ENCODE measurements at regions not wholly inside any gene's neighbourhood (a gene's known extent, or its start where the extent isn't known, plus 50 kb on each side); places are given as distances from the start of the nearest gene placed in this dataset.

GRCh38 chr1:57916041-57916440 lies 492.2 kb upstream of the DAB1 start:
- Histone ChIP-seq H3K4me3 (ENCODE audit: low read length) (no peak overlapping the region), H3K79me2 (ENCODE audit: low read length) (no peaks in the 10 kb centered on the region), H3K4me2 (ENCODE audit: low read length) (no peak overlapping the region), H3F3A (ENCODE audit: low read length, unreplicated experiment) (no peaks in the 10 kb centered on the region), H3K4me1 (ENCODE audit: insufficient read depth, low read length) (no peaks in the 10 kb centered on the region), H3K9me3 (ENCODE audit: low read length) (no peaks in the 10 kb centered on the region), H3K27ac (ENCODE audit: low read length) (no peak overlapping the region), H4K20me1 (ENCODE audit: low read length) (no peaks in the 10 kb centered on the region), H3K27me3 (ENCODE audit: low read length) (no peaks in the 10 kb centered on the region), H2AFZ (ENCODE audit: low read length) (no peak overlapping the region), H3K36me3 (ENCODE audit: low read depth, low read length) (no peaks in the 10 kb centered on the region), H3K9me2 (replicated peaks; ENCODE audit: low read length) (no peaks in the 10 kb centered on the region), H3K9ac (ENCODE audit: low read length) (no peak overlapping the region)
- TF ChIP-seq EZH2 (IDR thresholded peaks at IDR 0.05; ENCODE audit: low read length, unreplicated experiment) (no peak), EZH2phosphoT487 (IDR thresholded peaks at IDR 0.05; ENCODE audit: borderline replicate concordance, low read length) (no peak), CTCF (conservative IDR thresholded peaks at IDR 0.05; ENCODE audit: low read depth, low read length) (no peak)
- ATAC-seq (no peak), DNase-seq (no peak)
- ChIA-PET POLR2A (ENCODE audit: unreplicated experiment) (no interaction called here), CTCF (no interaction called here)
- no TSS peak for BruUV-seq (replicated peaks)
- intact Hi-C loops (cut with micrococcal nuclease) = no loop called here

GRCh38 chr1:57911427-57911826 lies 487.6 kb upstream of the DAB1 start:
- Histone ChIP-seq H3K4me3 (ENCODE audit: low read length) (no peak overlapping the region), H3K9ac (ENCODE audit: low read length) (no peak overlapping the region), H3K9me3 (ENCODE audit: low read length) (no peaks in the 10 kb centered on the region), H3K36me3 (ENCODE audit: low read depth, low read length) (no peaks in the 10 kb centered on the region), H3K4me1 (ENCODE audit: insufficient read depth, low read length) (no peaks in the 10 kb centered on the region), H3K4me2 (ENCODE audit: low read length) (no peak overlapping the region), H3F3A (ENCODE audit: low read length, unreplicated experiment) (no peaks in the 10 kb centered on the region), H3K27ac (ENCODE audit: low read length) (no peak overlapping the region), H3K9me2 (replicated peaks; ENCODE audit: low read length) (no peaks in the 10 kb centered on the region), H2AFZ (ENCODE audit: low read length) (no peak overlapping the region), H4K20me1 (ENCODE audit: low read length) (no peaks in the 10 kb centered on the region), H3K79me2 (ENCODE audit: low read length) (no peaks in the 10 kb centered on the region), H3K27me3 (ENCODE audit: low read length) (no peaks in the 10 kb centered on the region)
- TF ChIP-seq EZH2 (IDR thresholded peaks at IDR 0.05; ENCODE audit: low read length, unreplicated experiment) = no peak
- TF ChIP-seq EZH2phosphoT487 (IDR thresholded peaks at IDR 0.05; ENCODE audit: borderline replicate concordance, low read length) = no peak
- no peak for TF ChIP-seq CTCF (conservative IDR thresholded peaks at IDR 0.05; ENCODE audit: low read depth, low read length)
- ChIA-PET CTCF (no interaction called here), POLR2A (ENCODE audit: unreplicated experiment) (no interaction called here)
- intact Hi-C loops (cut with micrococcal nuclease) = no loop called here
- no peak for ATAC-seq
- DNase-seq = no peak
- no TSS peak for BruUV-seq (replicated peaks)

- Histone ChIP-seq H3K36me3 (ENCODE audit: low read depth, low read length) (no peaks in the 10 kb centered on the region), H2AFZ (ENCODE audit: low read length) (no peak overlapping the region), H3K4me2 (ENCODE audit: low read length) (no peak overlapping the region), H3K4me1 (ENCODE audit: insufficient read depth, low read length) (no peaks in the 10 kb centered on the region), H3K27ac (ENCODE audit: low read length) (no peak overlapping the region), H3K9me3 (ENCODE audit: low read length) (no peaks in the 10 kb centered on the region), H3K27me3 (ENCODE audit: low read length) (no peaks in the 10 kb centered on the region), H3K9me2 (replicated peaks; ENCODE audit: low read length) (no peaks in the 10 kb centered on the region), H4K20me1 (ENCODE audit: low read length) (no peaks in the 10 kb centered on the region), H3F3A (ENCODE audit: low read length, unreplicated experiment) (no peaks in the 10 kb centered on the region), H3K4me3 (ENCODE audit: low read length) (no peak overlapping the region), H3K9ac (ENCODE audit: low read length) (no peak overlapping the region), H3K79me2 (ENCODE audit: low read length) (no peaks in the 10 kb centered on the region)
- ChIA-PET POLR2A (ENCODE audit: unreplicated experiment) (no interaction called here), CTCF (no interaction called here)
- TF ChIP-seq EZH2 (IDR thresholded peaks at IDR 0.05; ENCODE audit: low read length, unreplicated experiment) (no peak), CTCF (conservative IDR thresholded peaks at IDR 0.05; ENCODE audit: low read depth, low read length) (no peak), EZH2phosphoT487 (IDR thresholded peaks at IDR 0.05; ENCODE audit: borderline replicate concordance, low read length) (no peak)
- ATAC-seq (no peak), DNase-seq (no peak)
- no TSS peak for BruUV-seq (replicated peaks)
- intact Hi-C loops (cut with micrococcal nuclease) = no loop called here
Observed at GRCh38 chr1:57910782-57911181, 486.9 kb upstream of the DAB1 start.

All from PC-3 (cell line).